ENCODE measurements at regions not wholly inside any gene's neighbourhood (a gene's known extent, or its start where the extent isn't known, plus 50 kb on each side); places are given as distances from the start of the nearest gene placed in this dataset.

DNA sequence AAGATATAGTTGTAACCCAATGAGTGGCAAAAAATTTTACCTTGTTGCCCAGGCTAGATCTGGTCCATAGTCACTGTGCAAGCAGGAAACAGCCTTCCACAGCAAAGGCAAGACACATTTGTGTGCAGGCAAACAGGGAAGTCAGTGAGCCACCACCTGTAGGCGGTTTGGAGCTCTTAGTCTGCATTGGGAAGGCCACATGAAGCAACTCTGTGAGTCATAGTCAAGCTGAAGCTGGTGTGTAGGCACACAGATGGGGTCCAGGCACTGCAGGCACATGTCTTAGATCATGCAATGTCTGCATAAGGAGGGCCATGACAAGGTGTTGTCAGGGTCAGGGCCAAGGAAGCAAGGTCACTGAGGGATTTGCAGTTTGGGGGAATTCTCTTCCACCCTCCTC, 543.2 kb upstream of the EPHA7 start:
- TF ChIP-seq, protein P1, sequence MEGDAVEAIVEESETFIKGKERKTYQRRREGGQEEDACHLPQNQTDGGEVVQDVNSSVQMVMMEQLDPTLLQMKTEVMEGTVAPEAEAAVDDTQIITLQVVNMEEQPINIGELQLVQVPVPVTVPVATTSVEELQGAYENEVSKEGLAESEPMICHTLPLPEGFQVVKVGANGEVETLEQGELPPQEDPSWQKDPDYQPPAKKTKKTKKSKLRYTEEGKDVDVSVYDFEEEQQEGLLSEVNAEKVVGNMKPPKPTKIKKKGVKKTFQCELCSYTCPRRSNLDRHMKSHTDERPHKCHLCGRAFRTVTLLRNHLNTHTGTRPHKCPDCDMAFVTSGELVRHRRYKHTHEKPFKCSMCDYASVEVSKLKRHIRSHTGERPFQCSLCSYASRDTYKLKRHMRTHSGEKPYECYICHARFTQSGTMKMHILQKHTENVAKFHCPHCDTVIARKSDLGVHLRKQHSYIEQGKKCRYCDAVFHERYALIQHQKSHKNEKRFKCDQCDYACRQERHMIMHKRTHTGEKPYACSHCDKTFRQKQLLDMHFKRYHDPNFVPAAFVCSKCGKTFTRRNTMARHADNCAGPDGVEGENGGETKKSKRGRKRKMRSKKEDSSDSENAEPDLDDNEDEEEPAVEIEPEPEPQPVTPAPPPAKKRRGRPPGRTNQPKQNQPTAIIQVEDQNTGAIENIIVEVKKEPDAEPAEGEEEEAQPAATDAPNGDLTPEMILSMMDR (IDR thresholded peaks at IDR 0.05; ENCODE audit: low read depth, low read length): no peak
- TF ChIP-seq EZH2phosphoT487 (IDR thresholded peaks at IDR 0.05; ENCODE audit: low read depth): no peak

All from OCI-LY3 (cell line).